NB4 (cell line): ENCODE measurements at regions not wholly inside any gene's neighbourhood (a gene's known extent, or its start where the extent isn't known, plus 50 kb on each side); places are given as distances from the start of the nearest gene placed in this dataset.

Experiments used
- CTCF ChIP-seq: IDR thresholded peaks from one replicate; pipeline ENCODE4 v1.5.1; 2012; ENCODE audit warnings: low read depth, low read length
- POLR2A ChIP-seq: IDR thresholded peaks from 2 replicates; pipeline ENCODE4 v1.6.1; 2011; ENCODE audit warnings: mild to moderate bottlenecking; ENCODE audit not compliant: insufficient read length; ENCODE audit errors: extremely low read depth

- TF ChIP-seq CTCF, result no peak
- TF ChIP-seq POLR2A, result no peak
Measured at GRCh38 chr7:155889636-155890511, 77.6 kb upstream of the SHH start.
